Uterus (tissue), 2 donors: ENCODE measurements at regions not wholly inside any gene's neighbourhood (a gene's known extent, or its start where the extent isn't known, plus 50 kb on each side); places are given as distances from the start of the nearest gene placed in this dataset.

Experiments
- CTCF ChIP-seq, 4 experiments: fragments of 200-600 bp in 2 of 4; fragments of 450-650 bp in 2 of 4; sonication (generic) in 2 of 4; IDR thresholded peaks; one replicate each; pipeline ENCODE4 v1.5.1; 2016 to 2019; ENCODE audit warnings: antibody characterized with exemption in 4 of 4, mild to moderate bottlenecking in 2 of 4, moderate library complexity in 1 of 4
- POLR2A ChIP-seq, 2 donors: fragments of 450-650 bp; IDR thresholded peaks; one replicate each; pipeline ENCODE4 v1.6.1; 2016; ENCODE audit warnings: antibody characterized with exemption in 2 of 2, mild to moderate bottlenecking in 1 of 2, moderate library complexity in 1 of 2

GRCh38 chr2:182499706-182500470 lies 73.1 kb upstream of the PDE1A start:
- TF ChIP-seq CTCF (IDR thresholded peaks at IDR 0.05) (no peak), POLR2A (IDR thresholded peaks at IDR 0.05) (no peak)
